GM21528 (cell line): ENCODE measurements at regions not wholly inside any gene's neighbourhood (a gene's known extent, or its start where the extent isn't known, plus 50 kb on each side); places are given as distances from the start of the nearest gene placed in this dataset.

Experiments
- ATAC-seq: cut with Tn5 transposase; IDR thresholded peaks from one replicate; pipeline ENCODE4 v1.9.1; 2021; ENCODE audit warnings: mild to moderate bottlenecking, moderate library complexity; ENCODE audit not compliant: unreplicated experiment, low FRiP score

- ATAC-seq = peak; percentile 15
Measured at GRCh38 chr3:194768586-194768985, 82.9 kb downstream of the FAM43A start.

- ATAC-seq = peak; percentile 98
Measured at GRCh38 chr3:194769020-194769643, 83.4 kb downstream of the FAM43A start.

- no peak for ATAC-seq
Measured at GRCh38 chr3:194772241-194773000, 86.7 kb downstream of the FAM43A start.

- no peak for ATAC-seq
Measured at GRCh38 chr3:194773216-194773615, 87.5 kb downstream of the FAM43A start.

GRCh38 chr3:194773771-194774455 is 88.2 kb downstream of the FAM43A start:
- ATAC-seq = no peak

- no peak for ATAC-seq
Measured at GRCh38 chr3:194775266-194775665, 89.6 kb downstream of the FAM43A start.

- no peak for ATAC-seq
Measured at GRCh38 chr3:194775731-194776130, 90.0 kb downstream of the FAM43A start.

GRCh38 chr3:194777729-194778128 is 92.0 kb downstream of the FAM43A start:
- no peak for ATAC-seq

- no peak for ATAC-seq
Measured at GRCh38 chr3:194779729-194780224, 94.1 kb downstream of the FAM43A start.

- ATAC-seq = no peak
Measured at GRCh38 chr3:194780706-194781105, 95.0 kb downstream of the FAM43A start.

GRCh38 chr3:194781617-194782016 is 95.9 kb downstream of the FAM43A start:
- ATAC-seq = no peak

GRCh38 chr3:194782698-194783404 is 97.2 kb downstream of the FAM43A start:
- ATAC-seq = no peak

- ATAC-seq = no peak
Measured at GRCh38 chr3:194784361-194784760, 98.7 kb downstream of the FAM43A start.

GRCh38 chr3:194785315-194785714 is 99.6 kb downstream of the FAM43A start:
- ATAC-seq = no peak

- no peak for ATAC-seq
Measured at GRCh38 chr3:194787072-194787471, 101.4 kb downstream of the FAM43A start.

- ATAC-seq = no peak
Measured at GRCh38 chr3:194787650-194788049, 102.0 kb downstream of the FAM43A start.

- ATAC-seq = no peak
Measured at GRCh38 chr3:194792368-194792767, 106.7 kb downstream of the FAM43A start.

GRCh38 chr3:194797555-194798250 is 112.0 kb downstream of the FAM43A start:
- no peak for ATAC-seq

- ATAC-seq = no peak
Measured at GRCh38 chr3:194798486-194798885, 112.8 kb downstream of the FAM43A start.

- no peak for ATAC-seq
Measured at GRCh38 chr3:194800002-194800401, 114.3 kb downstream of the FAM43A start.
